ENCODE measurements at regions not wholly inside any gene's neighbourhood (a gene's known extent, or its start where the extent isn't known, plus 50 kb on each side); places are given as distances from the start of the nearest gene placed in this dataset.

DNA sequence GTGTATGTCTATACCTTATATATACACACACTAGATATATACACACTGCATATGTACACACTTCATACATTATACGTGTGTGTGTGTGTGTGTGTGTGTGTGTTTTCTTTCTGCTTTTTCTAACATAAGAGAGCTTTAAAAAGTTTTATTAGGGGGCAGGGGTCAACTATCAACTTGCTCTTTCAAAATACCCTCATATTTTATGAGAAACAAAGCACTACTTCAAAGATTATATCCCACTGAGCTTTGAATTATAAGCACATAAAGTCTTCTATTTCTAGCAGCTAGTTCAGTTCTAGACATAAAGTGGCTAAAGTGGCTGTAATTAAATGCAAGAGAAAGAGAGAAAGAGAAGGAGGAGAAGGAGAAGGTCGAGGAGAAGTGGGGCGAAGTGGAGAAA lies 1361.3 kb downstream of the ZPLD1 start:
- no peak for TF ChIP-seq EZH2 (IDR thresholded peaks at IDR 0.05; ENCODE audit: low read depth, low read length, severe bottlenecking)
- TF ChIP-seq MAFK (IDR thresholded peaks at IDR 0.05; ENCODE audit: low read depth, low read length) = no peak
- no peak for TF ChIP-seq ZNF274 (IDR thresholded peaks at IDR 0.05; ENCODE audit: borderline replicate concordance, extremely low read depth, low read length)
- no peak for TF ChIP-seq CTCF (IDR thresholded peaks at IDR 0.05; ENCODE audit: control extremely low read depth in 1 of 3, insufficient read depth in 1 of 3, low read depth in 1 of 3, low read length in 3 of 3)
- TF ChIP-seq TEAD4 (IDR thresholded peaks at IDR 0.05; ENCODE audit: low read depth, low read length) = no peak
